GDM1 (cell line): ENCODE measurements at regions not wholly inside any gene's neighbourhood (a gene's known extent, or its start where the extent isn't known, plus 50 kb on each side); places are given as distances from the start of the nearest gene placed in this dataset.

Experiments
- DNase-seq: peaks from one replicate; lab custom pipeline; 2025; lab: John Stamatoyannopoulos, UW

GRCh38 chr1:34330061-34330460, 153.4 kb downstream of the C1orf94 start:
- DNase-seq: no peak

GRCh38 chr1:34331020-34331926, 154.6 kb downstream of the C1orf94 start:
- no peak for DNase-seq

- DNase-seq: no peak
Observed at GRCh38 chr1:34332996-34333395, 156.3 kb downstream of the C1orf94 start.

GRCh38 chr1:34338871-34339270, 162.2 kb downstream of the C1orf94 start:
- no peak for DNase-seq

- DNase-seq: no peak
Observed at GRCh38 chr1:34341896-34342295, 165.2 kb downstream of the C1orf94 start.

GRCh38 chr1:34342334-34342733, 165.6 kb downstream of the C1orf94 start:
- no peak for DNase-seq

GRCh38 chr1:34346128-34346527, 169.4 kb downstream of the C1orf94 start:
- no peak for DNase-seq

- no peak for DNase-seq
Observed at GRCh38 chr1:34353409-34353808, 176.7 kb downstream of the C1orf94 start.

- no peak for DNase-seq
Observed at GRCh38 chr1:34354367-34354766, 177.7 kb downstream of the C1orf94 start.

GRCh38 chr1:34356853-34357252, 180.1 kb downstream of the C1orf94 start:
- DNase-seq: no peak

GRCh38 chr1:34358636-34359035, 181.9 kb downstream of the C1orf94 start:
- DNase-seq: no peak

GRCh38 chr1:34359411-34359810, 182.7 kb downstream of the C1orf94 start:
- DNase-seq: no peak

GRCh38 chr1:34360574-34360973, 183.9 kb downstream of the C1orf94 start:
- DNase-seq: no peak

- DNase-seq: no peak
Observed at GRCh38 chr1:34361121-34361520, 184.4 kb downstream of the C1orf94 start.

- no peak for DNase-seq
Observed at GRCh38 chr1:34361781-34362357, 185.2 kb downstream of the C1orf94 start.

- DNase-seq: no peak
Observed at GRCh38 chr1:34362949-34363348, 186.2 kb downstream of the C1orf94 start.

- no peak for DNase-seq
Observed at GRCh38 chr1:34363447-34363846, 186.7 kb downstream of the C1orf94 start.

GRCh38 chr1:34363915-34364314, 187.2 kb downstream of the C1orf94 start:
- DNase-seq: no peak

GRCh38 chr1:34364376-34364775, 187.7 kb downstream of the C1orf94 start:
- no peak for DNase-seq

GRCh38 chr1:34365295-34365694, 188.6 kb downstream of the C1orf94 start:
- no peak for DNase-seq

- DNase-seq: no peak
Observed at GRCh38 chr1:34366875-34367624, 190.3 kb downstream of the C1orf94 start.

- no peak for DNase-seq
Observed at GRCh38 chr1:34367954-34368353, 191.2 kb downstream of the C1orf94 start.
